Psoas muscle (tissue), 7 donors: ENCODE measurements at regions not wholly inside any gene's neighbourhood (a gene's known extent, or its start where the extent isn't known, plus 50 kb on each side); places are given as distances from the start of the nearest gene placed in this dataset.

Experiments
- ATAC-seq, 4 donors: fragments of 200-7000 bp; cut with Tn5 transposase; one replicate each; pipeline ENCODE4 v1.9.1; 2020; ENCODE audit warnings: moderate library complexity in 3 of 4, mild to moderate bottlenecking in 2 of 4
- DNase-seq, 2 donors: peaks; one replicate each; pipeline ENCODE4 v3.0.0-alpha.2; 2020
- H3K27ac ChIP-seq: fragments of 200-600 bp; one replicate; pipeline ENCODE4 v1.8.0; 2022
- H3K27me3 ChIP-seq, 3 donors: fragments of 200-600 bp in 1 of 3; one replicate each; pipeline versions ENCODE4 v1.6.1 to v1.8.0; 2013 to 2022; ENCODE audit warnings: low read length in 2 of 3, mild to moderate bottlenecking in 2 of 3, moderate library complexity in 1 of 3; ENCODE audit not compliant: insufficient read depth in 3 of 3
- H3K36me3 ChIP-seq, 2 donors: fragments of 200-600 bp in 1 of 2; one replicate each; pipeline versions ENCODE4 v1.6.1 to v1.8.0; 2013 to 2022; ENCODE audit warnings: low read depth in 1 of 2, mild to moderate bottlenecking in 1 of 2, moderate library complexity in 1 of 2; ENCODE audit not compliant: insufficient read depth in 1 of 2
- H3K4me1 ChIP-seq: fragments of 200-600 bp; one replicate; pipeline ENCODE4 v1.8.0; 2022
- H3K4me3 ChIP-seq: fragments of 200-600 bp; one replicate; pipeline ENCODE4 v1.8.0; 2022; ENCODE audit warnings: mild to moderate bottlenecking
- H3K9me3 ChIP-seq: fragments of 200-600 bp; one replicate; pipeline ENCODE4 v1.8.0; 2022
- WGBS, 3 donors: extraction: QIAGEN DNeasy Blood & Tissue Kit; methylation state at CpG; one replicate each; pipeline versions ENCODE4 v1.1.6 to v1.1.7; 2013; 5-methylcytosine and 5-hydroxymethylcytosine counted together
- intact Hi-C, 2 donors: fragments of 100-400 bp; cut with DNase I; formaldehyde crosslinking; loops; one replicate each; pipeline versions ENCODE4 v1.11.0 to v1.14.2; 2022
- TF ChIP-seq, protein P1 (sequence below): fragments of 200-600 bp; IDR thresholded peaks from one replicate; pipeline ENCODE4 v1.8.0; 2022; ENCODE audit warnings: antibody characterized with exemption
- donor health status: healthy with polysubstance abuse.
- donor health status: DM: no; HTN: no; CAD: no; lungs with moderate emphysema.
- donor health status: Bipolar disorder and iron deficiency.
- donor health status: healthy.
- donor health status: DM: yes; HTN: yes; CAD: no.
- donor health status: DM: no; HTN: no; CAD: no.
- donor health status: DM: yes; HTN: yes; CAD: no.

DNA sequence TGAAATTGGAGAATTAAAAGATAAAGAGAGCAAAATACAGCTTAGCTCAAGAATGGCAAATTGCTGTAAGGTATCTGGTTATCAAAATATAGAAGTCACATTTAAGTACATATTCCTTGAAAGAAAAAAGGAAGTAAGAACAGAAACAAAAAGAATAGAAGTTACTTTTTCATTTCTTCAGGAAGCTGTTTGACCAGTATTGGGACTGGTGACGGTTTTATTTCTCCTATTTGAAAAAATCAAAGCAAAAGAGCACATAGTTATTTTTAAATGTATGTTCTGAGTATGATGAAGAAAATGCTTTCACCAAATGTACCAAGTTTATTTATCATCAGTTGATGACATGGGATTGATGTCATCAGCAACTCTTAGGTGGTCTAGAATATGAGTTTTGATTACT is 83.1 kb upstream of the OXGR1 start:
- ATAC-seq = no peak
- 65 to 82% (median 71%) methylated on average over 1 of the region's 1 CpG for WGBS, 3 donors
- H3K36me3 ChIP-seq = no peaks in the 10 kb centered on the region
- H3K4me1 ChIP-seq = no peaks in the 10 kb centered on the region
- H3K27me3 ChIP-seq = no peaks in the 10 kb centered on the region
- no peak overlapping the region for H3K27ac ChIP-seq
- H3K9me3 ChIP-seq = peaks cover 3% of the 10 kb centered on the region
- DNase-seq = no peak
- no peak overlapping the region for H3K4me3 ChIP-seq
- TF ChIP-seq, protein P1, sequence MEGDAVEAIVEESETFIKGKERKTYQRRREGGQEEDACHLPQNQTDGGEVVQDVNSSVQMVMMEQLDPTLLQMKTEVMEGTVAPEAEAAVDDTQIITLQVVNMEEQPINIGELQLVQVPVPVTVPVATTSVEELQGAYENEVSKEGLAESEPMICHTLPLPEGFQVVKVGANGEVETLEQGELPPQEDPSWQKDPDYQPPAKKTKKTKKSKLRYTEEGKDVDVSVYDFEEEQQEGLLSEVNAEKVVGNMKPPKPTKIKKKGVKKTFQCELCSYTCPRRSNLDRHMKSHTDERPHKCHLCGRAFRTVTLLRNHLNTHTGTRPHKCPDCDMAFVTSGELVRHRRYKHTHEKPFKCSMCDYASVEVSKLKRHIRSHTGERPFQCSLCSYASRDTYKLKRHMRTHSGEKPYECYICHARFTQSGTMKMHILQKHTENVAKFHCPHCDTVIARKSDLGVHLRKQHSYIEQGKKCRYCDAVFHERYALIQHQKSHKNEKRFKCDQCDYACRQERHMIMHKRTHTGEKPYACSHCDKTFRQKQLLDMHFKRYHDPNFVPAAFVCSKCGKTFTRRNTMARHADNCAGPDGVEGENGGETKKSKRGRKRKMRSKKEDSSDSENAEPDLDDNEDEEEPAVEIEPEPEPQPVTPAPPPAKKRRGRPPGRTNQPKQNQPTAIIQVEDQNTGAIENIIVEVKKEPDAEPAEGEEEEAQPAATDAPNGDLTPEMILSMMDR = no peak
- intact Hi-C loops = no loop called here

DNA sequence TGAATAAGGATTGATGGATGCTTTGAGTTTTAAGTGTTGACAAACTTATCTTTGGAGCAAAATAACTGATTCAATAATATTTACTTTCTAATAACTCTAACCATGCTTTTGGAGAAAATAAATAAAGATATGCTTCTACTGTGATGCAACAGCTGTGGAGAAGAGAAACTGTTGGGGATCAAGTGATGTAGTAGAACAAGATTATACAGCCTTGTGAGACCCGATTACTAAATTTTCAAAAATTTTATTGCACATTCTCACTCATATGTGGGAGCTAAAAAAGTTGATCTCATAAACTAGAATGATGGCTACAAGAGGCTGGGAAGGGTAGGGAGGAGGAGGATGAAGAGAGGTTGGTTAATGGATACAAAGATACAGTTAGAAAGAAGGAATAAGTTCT is 85.5 kb upstream of the OXGR1 start:
- peaks cover 2% of the 10 kb centered on the region for H3K9me3 ChIP-seq
- no peaks in the 10 kb centered on the region for H3K27me3 ChIP-seq
- TF ChIP-seq, protein P1 = no peak
- intact Hi-C loops = no loop called here
- H3K27ac ChIP-seq = no peak overlapping the region
- H3K4me1 ChIP-seq = no peaks in the 10 kb centered on the region
- DNase-seq (no peak), ATAC-seq (no peak)
- H3K4me3 ChIP-seq = no peak overlapping the region
- no peaks in the 10 kb centered on the region for H3K36me3 ChIP-seq
- WGBS, 3 donors = 71 to 87% (median 77%) methylated on average over 1 of the region's 1 CpG

DNA sequence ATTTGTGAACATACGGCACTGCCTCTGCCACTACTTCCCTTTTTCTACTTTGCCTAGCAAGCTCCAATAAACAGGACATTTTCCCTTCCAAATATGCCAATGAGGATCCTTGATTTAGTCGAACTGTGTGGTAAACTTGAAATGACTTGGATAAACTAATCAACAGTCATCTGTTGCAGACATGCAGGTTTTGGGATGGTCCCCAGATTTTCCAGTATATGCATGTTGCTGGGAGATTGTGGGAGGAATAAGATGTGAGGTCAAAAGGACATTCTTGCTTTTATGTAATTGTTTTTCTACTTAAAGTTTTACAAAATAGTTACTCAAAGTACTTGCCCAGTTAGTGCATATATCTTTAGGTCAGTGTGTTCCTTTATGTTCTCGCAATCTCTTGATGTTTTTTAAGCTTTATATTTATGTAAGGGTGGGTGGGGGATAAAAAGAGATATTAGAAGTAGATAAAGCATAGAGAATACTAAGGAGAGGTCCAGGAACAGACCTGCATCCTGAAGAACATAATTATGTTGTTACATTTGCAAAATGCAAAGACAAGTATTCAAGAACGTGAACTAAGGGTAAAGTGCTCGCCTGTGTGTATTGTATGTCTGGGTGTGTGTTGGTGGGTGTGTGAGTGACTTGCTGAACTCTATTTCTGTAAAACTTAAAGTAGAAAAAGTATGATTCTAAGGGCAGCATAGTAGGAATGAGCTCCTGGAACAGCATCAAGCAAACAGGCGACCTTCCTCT is 88.4 kb upstream of the OXGR1 start:
- H3K36me3 ChIP-seq = no peaks in the 10 kb centered on the region
- H3K4me1 ChIP-seq = no peaks in the 10 kb centered on the region
- peaks cover 8% of the 10 kb centered on the region for H3K9me3 ChIP-seq
- whole genome bisulfite sequencing, 3 donors = 74 to 86% (median 86%) methylated on average over 6 of the region's 6 CpGs
- TF ChIP-seq, protein P1 = no peak
- H3K27ac ChIP-seq = no peak overlapping the region
- no peak for DNase-seq
- no peaks in the 10 kb centered on the region for H3K27me3 ChIP-seq
- ATAC-seq = no peak
- H3K4me3 ChIP-seq = no peak overlapping the region
- intact Hi-C loops = no loop called here

DNA sequence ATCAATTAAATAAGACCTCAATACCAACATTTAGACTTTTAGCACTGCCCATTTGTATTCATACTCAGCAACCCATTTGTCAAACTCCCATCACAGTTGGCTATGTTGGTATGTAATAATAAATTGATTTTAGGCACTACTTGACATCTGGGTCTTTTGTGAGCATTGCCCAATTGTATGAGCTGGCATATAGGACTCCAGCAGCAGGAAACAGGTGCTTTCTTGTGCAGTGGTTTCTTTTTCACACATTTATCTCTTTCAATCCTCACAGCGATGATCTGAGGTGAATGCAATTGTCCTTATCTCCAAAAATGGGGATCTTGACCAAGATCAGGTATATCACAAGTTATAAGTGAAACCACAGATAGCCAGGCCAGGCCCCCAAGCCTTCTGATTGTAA is 96.9 kb upstream of the OXGR1 start:
- Histone ChIP-seq H3K4me3 (no peak overlapping the region), H3K27me3 (no peaks in the 10 kb centered on the region), H3K27ac (no peak overlapping the region), H3K9me3 (peaks cover 12% of the 10 kb centered on the region), H3K36me3 (no peaks in the 10 kb centered on the region), H3K4me1 (no peaks in the 10 kb centered on the region)
- no peak for DNase-seq
- intact Hi-C loops = no loop called here
- WGBS, 3 donors = 65 to 81% (median 81%) methylated on average over 1 of the region's 1 CpG
- ATAC-seq = no peak
- TF ChIP-seq, protein P1 = no peak

DNA sequence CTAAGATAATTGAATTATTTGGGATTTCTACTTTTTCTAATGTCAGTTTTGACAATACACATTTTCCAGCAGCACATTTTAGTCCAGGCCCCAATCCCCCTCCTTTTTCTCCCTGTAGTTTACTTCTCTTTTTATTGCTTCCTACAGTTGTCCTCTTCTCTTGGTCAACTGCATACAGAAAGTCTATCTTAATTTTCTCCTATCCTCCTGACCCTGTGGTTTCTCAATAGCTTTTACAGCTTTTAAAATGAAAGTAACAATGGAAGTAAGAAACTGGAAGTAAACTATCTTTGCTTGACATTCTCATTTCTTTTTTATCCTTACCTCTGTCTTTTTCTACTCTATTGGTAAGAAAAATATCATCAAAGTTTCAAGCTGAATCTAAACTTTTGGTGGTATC is 106.5 kb upstream of the OXGR1 start:
- intact Hi-C loops = no loop called here
- no peak overlapping the region for H3K27ac ChIP-seq

More for the DNA sequence above, 106.5 kb upstream of the OXGR1 start:
- TF ChIP-seq, protein P1 = no peak
- H3K36me3 ChIP-seq = no peaks in the 10 kb centered on the region
- no peaks in the 10 kb centered on the region for H3K9me3 ChIP-seq
- DNase-seq = no peak
- H3K27me3 ChIP-seq = peaks cover 0 to 1% (median 0%) of the 10 kb centered on the region in 3 donors
- no peak for ATAC-seq
- no peaks in the 10 kb centered on the region for H3K4me1 ChIP-seq
- no peak overlapping the region for H3K4me3 ChIP-seq
